Suprapubic skin (tissue), 4 donors: ENCODE measurements at regions not wholly inside any gene's neighbourhood (a gene's known extent, or its start where the extent isn't known, plus 50 kb on each side); places are given as distances from the start of the nearest gene placed in this dataset.
"Not testable (repeated sequence)": the region's sequence is repeated elsewhere in the genome, so short reads cannot be mapped to it uniquely, and the experiment has no call there.

Experiments
- DNase-seq, 2 donors: peaks; one replicate each; pipeline ENCODE4 v3.0.0-alpha.2; 2019; ENCODE audit warnings: low spot score in 2 of 2
- H3K27ac ChIP-seq: fragments of 200-600 bp; sonication (generic); one replicate; pipeline ENCODE4 v1.5.1; 2019
- H3K27me3 ChIP-seq: fragments of 200-600 bp; sonication (generic); one replicate; pipeline ENCODE4 v1.5.1; 2019
- H3K36me3 ChIP-seq: fragments of 200-600 bp; sonication (generic); one replicate; pipeline ENCODE4 v1.5.1; 2019
- H3K4me1 ChIP-seq: fragments of 200-600 bp; sonication (generic); one replicate; pipeline ENCODE4 v1.5.1; 2019
- H3K4me3 ChIP-seq: fragments of 200-600 bp; sonication (generic); one replicate; pipeline ENCODE4 v1.5.1; 2019; ENCODE audit warnings: mild to moderate bottlenecking
- H3K9me3 ChIP-seq: fragments of 200-600 bp; sonication (generic); one replicate; pipeline ENCODE4 v1.5.1; 2019
- EP300 ChIP-seq: sonication (generic); formaldehyde crosslinking; IDR thresholded peaks from one replicate; pipeline ENCODE4 v1.6.1; 2017; ENCODE audit warnings: antibody characterized with exemption
- POLR2A ChIP-seq, 2 donors: fragments of 450-650 bp; IDR thresholded peaks; one replicate each; pipeline ENCODE4 v1.6.1; 2017; ENCODE audit warnings: antibody characterized with exemption in 2 of 2, mild to moderate bottlenecking in 2 of 2, moderate library complexity in 2 of 2
- POLR2AphosphoS5 ChIP-seq, 3 donors: sonication (generic); formaldehyde crosslinking; IDR thresholded peaks; one replicate each; pipeline ENCODE4 v1.6.1; 2017; ENCODE audit warnings: antibody characterized with exemption in 3 of 3
- WGBS: methylation state at CpG from one replicate; pipeline ENCODE4 v1.1.5; 2018; 5-methylcytosine and 5-hydroxymethylcytosine counted together
- TF ChIP-seq, protein P1 (sequence below), 2 donors: fragments of 200-600 bp in 1 of 2; fragments of 450-650 bp in 1 of 2; sonication (generic) in 1 of 2; IDR thresholded peaks; one replicate each; pipeline ENCODE4 v1.5.1; 2016 to 2019; ENCODE audit warnings: antibody characterized with exemption in 2 of 2, mild to moderate bottlenecking in 1 of 2, moderate library complexity in 1 of 2

DNA sequence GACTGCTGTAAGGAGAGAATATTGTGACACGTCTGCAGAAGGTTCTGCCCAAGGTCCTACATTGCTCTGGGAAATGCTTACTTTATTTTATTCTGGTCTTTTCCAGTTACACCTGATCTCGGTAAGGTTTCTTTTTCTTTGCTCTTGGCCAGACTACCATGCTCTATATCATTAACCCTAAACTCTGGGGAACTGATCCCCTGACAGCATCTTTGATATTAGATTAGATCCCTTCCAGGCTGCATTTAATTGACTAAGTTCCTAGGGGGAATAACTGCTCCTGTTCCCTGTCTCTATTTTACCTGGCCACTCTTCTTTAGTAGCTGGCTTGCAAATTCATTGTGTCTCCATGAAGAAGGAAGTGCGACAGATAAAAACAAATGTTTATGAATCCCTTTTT, 243.5 kb downstream of the MAT2B start:
- no peak overlapping the region for H3K4me3 ChIP-seq
- TF ChIP-seq, protein P1, sequence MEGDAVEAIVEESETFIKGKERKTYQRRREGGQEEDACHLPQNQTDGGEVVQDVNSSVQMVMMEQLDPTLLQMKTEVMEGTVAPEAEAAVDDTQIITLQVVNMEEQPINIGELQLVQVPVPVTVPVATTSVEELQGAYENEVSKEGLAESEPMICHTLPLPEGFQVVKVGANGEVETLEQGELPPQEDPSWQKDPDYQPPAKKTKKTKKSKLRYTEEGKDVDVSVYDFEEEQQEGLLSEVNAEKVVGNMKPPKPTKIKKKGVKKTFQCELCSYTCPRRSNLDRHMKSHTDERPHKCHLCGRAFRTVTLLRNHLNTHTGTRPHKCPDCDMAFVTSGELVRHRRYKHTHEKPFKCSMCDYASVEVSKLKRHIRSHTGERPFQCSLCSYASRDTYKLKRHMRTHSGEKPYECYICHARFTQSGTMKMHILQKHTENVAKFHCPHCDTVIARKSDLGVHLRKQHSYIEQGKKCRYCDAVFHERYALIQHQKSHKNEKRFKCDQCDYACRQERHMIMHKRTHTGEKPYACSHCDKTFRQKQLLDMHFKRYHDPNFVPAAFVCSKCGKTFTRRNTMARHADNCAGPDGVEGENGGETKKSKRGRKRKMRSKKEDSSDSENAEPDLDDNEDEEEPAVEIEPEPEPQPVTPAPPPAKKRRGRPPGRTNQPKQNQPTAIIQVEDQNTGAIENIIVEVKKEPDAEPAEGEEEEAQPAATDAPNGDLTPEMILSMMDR (IDR thresholded peaks at IDR 0.05): no peak
- no peaks in the 10 kb centered on the region for H3K27me3 ChIP-seq
- no peak for DNase-seq
- WGBS: 74% methylated on average over 3 of the region's 3 CpGs
- no peaks in the 10 kb centered on the region for H3K36me3 ChIP-seq
- no peaks in the 10 kb centered on the region for H3K9me3 ChIP-seq
- no peaks in the 10 kb centered on the region for H3K4me1 ChIP-seq
- H3K27ac ChIP-seq: no peak overlapping the region

GRCh38 chr5:163750415-163750814, 245.0 kb downstream of the MAT2B start:
- not testable (repeated sequence) for H3K27me3 ChIP-seq, H3K4me1 ChIP-seq, H3K4me3 ChIP-seq, H3K27ac ChIP-seq, H3K9me3 ChIP-seq, H3K36me3 ChIP-seq, DNase-seq
- 81% methylated on average over 10 of the region's 10 CpGs for WGBS

- Histone ChIP-seq H3K9me3 (no peaks in the 10 kb centered on the region), H3K27me3 (no peaks in the 10 kb centered on the region), H3K27ac (no peak overlapping the region), H3K4me3 (no peak overlapping the region), H3K36me3 (no peaks in the 10 kb centered on the region), H3K4me1 (no peaks in the 10 kb centered on the region)
- WGBS: 94% methylated on average over 1 of the region's 1 CpG
- TF ChIP-seq, protein P1 (IDR thresholded peaks at IDR 0.05): no peak
- no peak for TF ChIP-seq POLR2AphosphoS5 (IDR thresholded peaks at IDR 0.05)
- no peak for TF ChIP-seq POLR2A (IDR thresholded peaks at IDR 0.05)
- TF ChIP-seq EP300: no peak
- no peak for DNase-seq
Observed at GRCh38 chr5:163755505-163755904, 250.1 kb downstream of the MAT2B start.

- H3K36me3 ChIP-seq: no peaks in the 10 kb centered on the region
Observed at GRCh38 chr5:163756170-163756569, 250.8 kb downstream of the MAT2B start.

GRCh38 chr5:163757344-163757743, 251.9 kb downstream of the MAT2B start:
- H3K9me3 ChIP-seq: no peaks in the 10 kb centered on the region
- H3K27me3 ChIP-seq: no peaks in the 10 kb centered on the region
- no peak for TF ChIP-seq POLR2AphosphoS5 (IDR thresholded peaks at IDR 0.05)
- TF ChIP-seq EP300: no peak
- TF ChIP-seq POLR2A (IDR thresholded peaks at IDR 0.05): no peak
- TF ChIP-seq, protein P1 (IDR thresholded peaks at IDR 0.05): no peak
- H3K4me1 ChIP-seq: no peaks in the 10 kb centered on the region
- WGBS: 67% methylated on average over 5 of the region's 5 CpGs
- no peaks in the 10 kb centered on the region for H3K36me3 ChIP-seq
- DNase-seq: no peak
- H3K27ac ChIP-seq: no peak overlapping the region
- no peak overlapping the region for H3K4me3 ChIP-seq

More at GRCh38 chr5:163756170-163756569, 250.8 kb downstream of the MAT2B start:
- WGBS: 80% methylated on average over 2 of the region's 2 CpGs
- no peaks in the 10 kb centered on the region for H3K4me1 ChIP-seq
- DNase-seq: no peak
- no peak overlapping the region for H3K27ac ChIP-seq
- no peaks in the 10 kb centered on the region for H3K9me3 ChIP-seq
- TF ChIP-seq, protein P1 (IDR thresholded peaks at IDR 0.05): no peak
- TF ChIP-seq EP300 (no peak), POLR2A (IDR thresholded peaks at IDR 0.05) (no peak), POLR2AphosphoS5 (IDR thresholded peaks at IDR 0.05) (no peak)
- no peaks in the 10 kb centered on the region for H3K27me3 ChIP-seq
- H3K4me3 ChIP-seq: no peak overlapping the region

- Histone ChIP-seq H3K4me1 (no peaks in the 10 kb centered on the region), H3K36me3 (no peaks in the 10 kb centered on the region), H3K27ac (no peak overlapping the region), H3K4me3 (no peak overlapping the region), H3K9me3 (no peaks in the 10 kb centered on the region), H3K27me3 (no peaks in the 10 kb centered on the region)
- DNase-seq: no peak
- TF ChIP-seq, protein P1 (IDR thresholded peaks at IDR 0.05): no peak
- TF ChIP-seq EP300: no peak
- TF ChIP-seq POLR2A (IDR thresholded peaks at IDR 0.05): no peak
- no peak for TF ChIP-seq POLR2AphosphoS5 (IDR thresholded peaks at IDR 0.05)
- WGBS: 49% methylated on average over 2 of the region's 2 CpGs
Observed at GRCh38 chr5:163758283-163758711, 252.9 kb downstream of the MAT2B start.
